Aorta (tissue), 5 donors: ENCODE measurements at regions not wholly inside any gene's neighbourhood (a gene's known extent, or its start where the extent isn't known, plus 50 kb on each side); places are given as distances from the start of the nearest gene placed in this dataset.
"Not testable (repeated sequence)": the region's sequence is repeated elsewhere in the genome, so short reads cannot be mapped to it uniquely, and the experiment has no call there.

ENCODE experiments used
- ATAC-seq: fragments of 200-7000 bp; cut with Tn5 transposase; one replicate; pipeline ENCODE4 v1.9.1; 2022; ENCODE audit warnings: moderate library complexity; ENCODE audit not compliant: low FRiP score
- DNase-seq, 2 donors: peaks; one replicate each; pipeline ENCODE4 v3.0.0-alpha.2; 2020
- H3K27ac ChIP-seq, 2 donors: one replicate each; pipeline ENCODE4 v1.5.1; 2013; ENCODE audit warnings: low read length in 2 of 2, mild to moderate bottlenecking in 2 of 2, moderate library complexity in 2 of 2, control low read depth in 1 of 2, inconsistent platforms in 1 of 2, low read depth in 1 of 2
- H3K27me3 ChIP-seq, 2 donors: one replicate each; pipeline ENCODE4 v1.6.1; 2013; ENCODE audit warnings: control low read depth in 1 of 2, low read length in 1 of 2, mild to moderate bottlenecking in 1 of 2, moderate library complexity in 1 of 2; ENCODE audit not compliant: insufficient read depth in 2 of 2, control insufficient read depth in 1 of 2
- H3K36me3 ChIP-seq, 2 donors: one replicate each; pipeline ENCODE4 v1.6.1; 2013; ENCODE audit warnings: control low read depth in 1 of 2, low read length in 1 of 2, mild to moderate bottlenecking in 1 of 2; ENCODE audit not compliant: insufficient read depth in 2 of 2, control insufficient read depth in 1 of 2
- H3K4me1 ChIP-seq, 2 donors: one replicate each; pipeline ENCODE4 v1.6.1; 2013; ENCODE audit warnings: low read length in 2 of 2, control low read depth in 1 of 2, mild to moderate bottlenecking in 1 of 2, moderate library complexity in 1 of 2; ENCODE audit not compliant: insufficient read depth in 2 of 2, control insufficient read depth in 1 of 2
- H3K4me3 ChIP-seq, 2 donors: one replicate each; pipeline ENCODE4 v1.5.1; 2013; ENCODE audit warnings: low read length in 2 of 2, control low read depth in 1 of 2, mild to moderate bottlenecking in 1 of 2
- H3K9me3 ChIP-seq: one replicate; pipeline ENCODE4 v1.6.1; 2013; ENCODE audit warnings: mild to moderate bottlenecking, low read length; ENCODE audit not compliant: control insufficient read depth
- WGBS, 2 donors: extraction: QIAGEN DNeasy Blood & Tissue Kit; methylation state at CpG; one replicate each; pipeline ENCODE4 v1.1.7; 2013; 5-methylcytosine and 5-hydroxymethylcytosine counted together
- intact Hi-C, 2 donors: fragments of 100-400 bp; cut with DNase I; formaldehyde crosslinking; loops; one replicate each; pipeline versions ENCODE4 v1.14.2 to v1.15.0; 2022
- donor health status: healthy with polysubstance abuse.
- donor health status: Bipolar disorder and iron deficiency.
- donor health status: DM: no; HTN: no; CAD: no.
- donor health status: DM: no; HTN: no; CAD: no.
- donor health status: DM: yes; HTN: yes; CAD: no.

GRCh38 chr22:10747227-10747626, 4780.8 kb upstream of the OR11H1 start:
- H3K4me3 ChIP-seq, H3K36me3 ChIP-seq, H3K4me1 ChIP-seq, DNase-seq, intact Hi-C loops, H3K9me3 ChIP-seq, H3K27me3 ChIP-seq, ATAC-seq, H3K27ac ChIP-seq: not testable (repeated sequence)
- WGBS, 2 donors, result 50 to 58% methylated on average over 6 of the region's 6 CpGs

- DNase-seq, intact Hi-C loops, H3K9me3 ChIP-seq: not testable (repeated sequence)
Measured at GRCh38 chr22:10748751-10749150, 4779.2 kb upstream of the OR11H1 start.

GRCh38 chr22:10749423-10749822, 4778.6 kb upstream of the OR11H1 start:
- H3K9me3 ChIP-seq, H3K27ac ChIP-seq, H3K36me3 ChIP-seq, DNase-seq, intact Hi-C loops, H3K27me3 ChIP-seq, H3K4me3 ChIP-seq, H3K4me1 ChIP-seq: not testable (repeated sequence)
- WGBS, 2 donors, result 32 to 40% methylated on average over 2 of the region's 2 CpGs
- ATAC-seq, result peak; percentile 63

More at GRCh38 chr22:10748751-10749150, 4779.2 kb upstream of the OR11H1 start:
- H3K4me1 ChIP-seq, ATAC-seq, H3K27me3 ChIP-seq, H3K27ac ChIP-seq, H3K4me3 ChIP-seq, H3K36me3 ChIP-seq: not testable (repeated sequence)

- H3K4me3 ChIP-seq, H3K27ac ChIP-seq, intact Hi-C loops, H3K4me1 ChIP-seq, H3K36me3 ChIP-seq, H3K27me3 ChIP-seq, H3K9me3 ChIP-seq, DNase-seq: not testable (repeated sequence)
- peak; percentile 27 for ATAC-seq
- WGBS, 2 donors, result 58 to 59% methylated on average over 1 of the region's 1 CpG
Measured at GRCh38 chr22:10753566-10753965, 4774.4 kb upstream of the OR11H1 start.

GRCh38 chr22:10755350-10755749, 4772.6 kb upstream of the OR11H1 start:
- H3K9me3 ChIP-seq, DNase-seq, H3K27ac ChIP-seq, H3K4me3 ChIP-seq, intact Hi-C loops, H3K36me3 ChIP-seq, ATAC-seq, H3K27me3 ChIP-seq, H3K4me1 ChIP-seq: not testable (repeated sequence)
- WGBS, 2 donors, result 38 to 43% methylated on average over 3 of the region's 3 CpGs

GRCh38 chr22:10760418-10760817, 4767.6 kb upstream of the OR11H1 start:
- H3K4me3 ChIP-seq, H3K4me1 ChIP-seq, H3K27ac ChIP-seq, H3K36me3 ChIP-seq, intact Hi-C loops, H3K27me3 ChIP-seq, H3K9me3 ChIP-seq, ATAC-seq, DNase-seq: not testable (repeated sequence)
- 44 to 49% methylated on average over 5 of the region's 5 CpGs for WGBS, 2 donors

GRCh38 chr22:10766320-10766719, 4761.7 kb upstream of the OR11H1 start:
- H3K36me3 ChIP-seq, H3K4me3 ChIP-seq, intact Hi-C loops, H3K4me1 ChIP-seq, H3K27ac ChIP-seq, H3K27me3 ChIP-seq, H3K9me3 ChIP-seq, DNase-seq: not testable (repeated sequence)
- WGBS, 2 donors, result 68 to 74% methylated on average over 1 of the region's 1 CpG
- peak; percentile 11 for ATAC-seq

GRCh38 chr22:10768875-10769274, 4759.1 kb upstream of the OR11H1 start:
- DNase-seq, H3K27me3 ChIP-seq, H3K27ac ChIP-seq, H3K4me3 ChIP-seq, ATAC-seq, H3K4me1 ChIP-seq, intact Hi-C loops, H3K9me3 ChIP-seq, H3K36me3 ChIP-seq: not testable (repeated sequence)
- WGBS, 2 donors, result 67 to 75% methylated on average over 4 of the region's 4 CpGs

- H3K27me3 ChIP-seq, H3K36me3 ChIP-seq, intact Hi-C loops, H3K9me3 ChIP-seq, H3K27ac ChIP-seq, H3K4me1 ChIP-seq, DNase-seq, H3K4me3 ChIP-seq: not testable (repeated sequence)
- peak; percentile 8 for ATAC-seq
Measured at GRCh38 chr22:10771744-10772143, 4756.2 kb upstream of the OR11H1 start.
